ENCODE measurements at regions not wholly inside any gene's neighbourhood (a gene's known extent, or its start where the extent isn't known, plus 50 kb on each side); places are given as distances from the start of the nearest gene placed in this dataset.
A peak's percentile ranks its signal among the peaks of the same experiment; 100 is the strongest.
"Not testable (repeated sequence)": the region's sequence is repeated elsewhere in the genome, so short reads cannot be mapped to it uniquely, and the experiment has no call there.

DNA sequence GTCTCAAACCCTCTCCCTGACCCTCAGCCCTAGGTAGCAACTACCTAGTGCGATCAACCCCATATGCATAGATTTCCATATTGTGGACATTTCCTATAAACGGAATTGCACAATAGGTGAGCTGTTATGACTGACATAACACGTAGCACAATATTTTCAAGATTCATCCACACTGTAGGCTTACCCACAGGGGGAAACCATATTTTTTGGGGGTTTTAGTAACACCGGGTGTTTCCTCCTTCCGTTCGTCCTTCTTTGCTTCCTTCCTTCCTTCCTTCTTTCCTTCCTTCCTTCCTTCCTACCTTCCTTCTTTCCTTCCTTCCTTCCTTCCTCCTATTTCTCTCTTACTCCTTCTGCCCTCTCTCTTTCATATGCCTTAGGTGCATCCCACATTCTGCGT, 524.2 kb downstream of the CWH43 start:
- H3K4me2 ChIP-seq, H3K4me3 ChIP-seq, CTCF ChIA-PET, POLR2A ChIA-PET, H3K27ac ChIP-seq, ATAC-seq, H3K4me1 ChIP-seq: not testable (repeated sequence)
- FAIRE-seq (peak; percentile 18), DNase-seq (ENCODE audit: low read depth in 1 of 2, low spot score in 1 of 2) (peak; percentile 1 to 26)
- peak in 1 of 2 experiments; percentile 12; a peak in 1 of 4 replicates for TF ChIP-seq CEBPB (IDR thresholded peaks at IDR 0.05)
- peaks cover 32% of the 10 kb centered on the region for H3K9me3 ChIP-seq
- 47% methylated on average over 7 of the region's 7 CpGs for WGBS (ENCODE audit: missing lambda C conversion rate)

DNA sequence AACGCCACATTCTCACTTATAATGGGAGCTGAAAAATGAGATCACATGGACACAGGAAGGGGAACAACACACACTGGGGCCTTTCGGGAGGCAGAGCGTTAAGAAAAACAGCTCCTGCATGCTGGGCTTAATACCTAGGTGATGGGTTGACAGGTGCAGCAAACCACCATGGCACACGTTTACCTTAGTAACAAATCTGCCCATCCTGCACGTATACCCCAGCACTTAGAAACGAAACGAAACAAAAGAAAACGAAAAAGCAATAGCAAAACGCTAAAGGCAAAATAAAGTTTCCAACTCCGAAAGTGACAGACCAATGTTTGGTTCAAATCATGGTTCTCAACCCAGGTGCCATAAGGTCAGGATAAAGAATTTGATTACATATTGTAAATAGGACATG, 525.3 kb downstream of the CWH43 start:
- FAIRE-seq, CTCF ChIA-PET, ATAC-seq, H3K4me2 ChIP-seq, H3K4me3 ChIP-seq, H3K4me1 ChIP-seq, POLR2A ChIA-PET, H3K27ac ChIP-seq: not testable (repeated sequence)
- 5% methylated on average over 10 of the region's 10 CpGs for WGBS (ENCODE audit: missing lambda C conversion rate)
- DNase-seq (ENCODE audit: low read depth in 1 of 2, low spot score in 1 of 2) = peak in 1 of 2 experiments; percentile 7
- peaks cover 34% of the 10 kb centered on the region for H3K9me3 ChIP-seq

DNA sequence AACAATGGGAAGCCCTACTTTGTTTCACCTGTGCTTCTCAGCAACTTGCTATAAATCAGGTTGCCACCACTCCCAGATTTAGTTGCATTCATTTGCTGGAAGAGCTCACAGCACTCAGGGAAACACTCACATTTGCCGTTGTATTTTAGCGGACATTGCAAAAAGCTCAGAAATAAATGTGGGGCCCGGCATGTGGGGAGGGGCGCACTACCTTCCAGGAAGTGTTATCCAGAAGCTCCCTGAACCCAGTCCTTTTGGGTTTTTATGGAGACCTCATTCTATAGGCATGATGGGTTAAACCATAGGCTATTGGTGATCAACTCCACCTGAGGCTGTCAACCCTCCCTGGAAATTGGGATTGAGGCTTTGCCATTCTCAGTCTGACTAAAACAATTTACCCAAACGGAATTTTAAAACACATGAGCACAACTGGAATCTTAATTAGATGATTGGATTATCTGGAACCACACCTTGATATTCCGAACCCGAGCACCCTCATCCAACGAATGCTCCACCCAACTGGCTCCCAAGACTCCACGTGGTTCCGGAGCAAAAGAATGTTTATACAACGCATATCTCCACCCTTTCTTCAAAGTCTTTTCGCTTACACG, 525.9 kb downstream of the CWH43 start:
- H3K4me2 ChIP-seq, H3K4me3 ChIP-seq, ATAC-seq, H3K4me1 ChIP-seq, POLR2A ChIA-PET, CTCF ChIA-PET, H3K27ac ChIP-seq, FAIRE-seq: not testable (repeated sequence)
- 29% methylated on average over 13 of the region's 13 CpGs for WGBS (ENCODE audit: missing lambda C conversion rate)
- DNase-seq (ENCODE audit: low read depth in 1 of 2, low spot score in 1 of 2) = peak; percentile 0 to 7
- peaks cover 34% of the 10 kb centered on the region for H3K9me3 ChIP-seq

DNA sequence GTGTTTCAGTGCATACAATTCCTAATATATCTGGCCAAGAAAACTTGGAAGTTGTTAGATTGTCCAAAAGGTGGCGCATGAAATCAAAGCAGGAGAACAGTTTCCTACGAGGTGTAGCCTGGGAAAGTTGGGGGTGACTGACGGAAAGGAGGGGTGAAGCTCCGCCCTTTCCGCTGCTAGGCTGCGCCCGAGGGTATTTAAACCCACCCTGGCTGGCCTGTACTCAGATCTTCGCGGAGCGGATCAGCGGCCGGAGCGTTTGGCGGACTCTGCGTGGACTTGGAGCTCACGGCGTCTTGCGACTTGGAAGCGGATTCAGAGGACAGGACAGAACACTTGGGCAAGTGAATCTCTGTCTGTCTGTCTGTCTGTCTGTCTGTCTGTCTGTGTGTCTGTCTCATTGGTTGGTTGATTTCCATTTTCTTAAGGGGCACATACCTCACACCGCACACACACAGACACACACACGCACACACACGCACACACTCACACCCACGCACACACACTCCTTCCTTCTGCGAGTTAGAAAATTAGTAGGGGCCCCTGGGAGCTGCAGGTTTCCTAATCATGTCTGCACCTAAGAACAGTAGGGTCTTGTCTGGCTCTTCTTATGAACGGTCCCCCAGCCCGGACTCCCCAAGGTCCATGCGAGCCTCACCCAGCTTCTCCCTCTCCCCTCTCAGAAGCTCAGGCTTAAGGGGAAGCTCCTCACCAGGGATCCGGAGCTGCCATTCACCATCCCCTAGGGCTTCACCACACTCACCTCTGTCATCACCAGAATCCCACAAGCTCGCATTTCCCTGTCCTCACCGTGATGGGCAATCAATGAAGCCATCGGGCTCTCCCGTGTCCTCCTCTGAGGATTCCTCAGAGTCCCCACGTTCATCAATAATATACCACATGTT, 526.8 kb downstream of the CWH43 start:
- H3K27ac ChIP-seq, H3K4me1 ChIP-seq, CTCF ChIA-PET, H3K4me2 ChIP-seq, ATAC-seq, FAIRE-seq, H3K4me3 ChIP-seq, POLR2A ChIA-PET: not testable (repeated sequence)
- peak in 1 of 2 experiments; percentile 13; a peak in 1 of 5 replicates for TF ChIP-seq RAD21 (conservative IDR thresholded peaks at IDR 0.05 in 1 of 2, IDR thresholded peaks at IDR 0.05 in 1 of 2)
- peaks cover 34% of the 10 kb centered on the region for H3K9me3 ChIP-seq
- 59% methylated on average over 33 of the region's 33 CpGs for WGBS (ENCODE audit: missing lambda C conversion rate)
- peak; percentile 15 to 36 for DNase-seq (ENCODE audit: low read depth in 1 of 2, low spot score in 1 of 2)

DNA sequence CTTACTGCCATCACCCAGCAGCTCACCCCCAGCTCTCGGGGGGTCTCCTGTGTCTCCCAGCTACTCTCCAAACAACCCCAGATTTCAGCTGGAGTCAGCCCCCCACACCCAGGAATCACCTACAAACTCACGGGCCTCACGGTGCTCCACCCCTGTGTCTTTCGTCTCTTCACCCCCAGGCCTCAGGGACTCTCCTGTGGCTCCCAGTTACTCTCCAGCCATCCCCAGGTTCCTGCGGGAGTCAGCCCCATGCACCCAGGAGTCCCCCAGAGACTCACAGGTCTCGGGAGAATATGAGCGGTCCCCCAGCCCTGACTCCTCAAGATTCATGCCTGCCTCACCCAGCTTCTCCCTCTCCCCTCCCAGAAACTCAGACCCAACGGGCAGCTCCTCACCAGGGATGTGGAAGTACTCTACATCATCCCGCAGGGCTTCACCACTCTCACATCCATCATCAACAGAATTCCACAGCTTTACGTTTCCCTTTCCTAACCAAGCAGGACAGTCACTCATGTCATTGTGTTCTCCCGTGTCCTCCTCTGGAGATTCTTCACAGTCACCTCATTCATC, 527.6 kb downstream of the CWH43 start:
- H3K27ac ChIP-seq; POLR2A ChIA-PET; H3K4me2 ChIP-seq; H3K4me1 ChIP-seq; FAIRE-seq; CTCF ChIA-PET; DNase-seq (ENCODE audit: low read depth in 1 of 2, low spot score in 1 of 2); ATAC-seq; H3K4me3 ChIP-seq: not testable (repeated sequence)
- WGBS (ENCODE audit: missing lambda C conversion rate) = 9% methylated on average over 10 of the region's 11 CpGs
- peaks cover 34% of the 10 kb centered on the region for H3K9me3 ChIP-seq

DNA sequence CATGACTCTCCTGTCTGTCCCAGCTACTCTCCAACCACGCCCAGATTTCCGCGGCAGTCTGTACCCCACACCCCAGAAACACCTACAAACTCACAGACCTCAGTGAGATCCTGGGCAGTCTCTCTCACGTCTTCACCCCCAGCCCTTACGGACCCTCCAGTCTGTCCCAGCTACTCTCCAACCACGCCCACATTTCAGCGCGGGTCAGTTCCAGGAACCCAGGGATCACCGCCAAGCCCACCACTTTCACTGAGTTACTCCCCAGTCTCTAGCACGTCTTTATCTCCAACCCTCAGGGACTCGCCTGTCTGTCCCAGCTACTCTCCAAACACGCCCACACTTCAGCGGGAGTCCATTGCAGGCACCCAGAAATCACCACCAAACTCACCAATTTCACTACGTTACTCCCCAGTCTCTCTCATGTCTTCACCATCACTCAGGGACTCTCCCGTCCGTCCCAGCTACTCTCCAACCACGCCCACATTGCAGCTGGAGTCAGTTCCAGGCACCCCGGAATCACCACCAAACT, 528.2 kb downstream of the CWH43 start:
- 41% methylated on average over 18 of the region's 18 CpGs for whole genome bisulfite sequencing (ENCODE audit: missing lambda C conversion rate)
- ATAC-seq, H3K27ac ChIP-seq, H3K4me3 ChIP-seq, FAIRE-seq, H3K4me1 ChIP-seq, H3K4me2 ChIP-seq, POLR2A ChIA-PET, CTCF ChIA-PET: not testable (repeated sequence)
- peaks cover 34% of the 10 kb centered on the region for H3K9me3 ChIP-seq
- DNase-seq (ENCODE audit: low read depth in 1 of 2, low spot score in 1 of 2) = peak in 1 of 2 experiments; percentile 6

DNA sequence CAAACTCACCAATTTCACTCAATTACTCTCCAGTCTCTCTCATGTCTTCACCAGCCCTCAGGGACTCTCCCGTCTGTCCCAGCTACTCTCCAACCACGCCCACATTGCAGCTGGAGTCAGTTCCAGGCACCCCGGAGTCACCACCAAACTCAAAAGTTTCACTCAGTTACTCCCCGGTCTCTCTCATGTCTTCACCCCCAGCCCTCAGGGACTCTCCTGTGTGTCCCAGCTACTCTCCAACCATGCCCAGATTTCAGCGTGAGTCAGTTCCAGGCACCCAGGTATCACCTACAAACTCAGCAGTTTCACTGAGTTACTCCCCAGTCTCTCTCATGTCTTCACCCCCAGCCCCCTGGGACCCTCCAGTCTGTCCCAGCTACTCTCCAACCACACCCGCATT, 528.8 kb downstream of the CWH43 start:
- not testable (repeated sequence) for H3K27ac ChIP-seq, FAIRE-seq
- peaks cover 34% of the 10 kb centered on the region for H3K9me3 ChIP-seq

DNA sequence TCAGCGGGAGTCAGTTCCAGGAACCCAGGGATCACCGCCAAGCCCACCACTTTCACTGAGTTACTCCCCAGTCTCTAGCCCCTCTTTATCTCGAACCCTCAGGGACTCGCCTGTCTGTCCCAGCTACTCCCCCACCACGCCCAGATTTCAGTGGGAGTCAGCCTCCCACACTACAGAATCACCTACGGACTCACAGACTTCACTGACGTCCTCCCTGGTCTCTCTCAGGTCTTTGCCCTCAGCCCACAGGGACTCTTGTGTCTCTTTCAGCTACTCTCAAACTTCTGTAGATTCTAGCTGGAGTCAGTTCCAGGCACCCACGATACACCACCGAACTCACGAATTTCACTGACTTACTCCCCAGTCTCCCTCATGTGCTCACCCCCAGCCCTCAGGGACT, 529.2 kb downstream of the CWH43 start:
- DNase-seq (ENCODE audit: low read depth in 1 of 2, low spot score in 1 of 2); ATAC-seq; H3K4me1 ChIP-seq; H3K4me2 ChIP-seq; H3K4me3 ChIP-seq; H3K27ac ChIP-seq; FAIRE-seq; CTCF ChIA-PET; POLR2A ChIA-PET: not testable (repeated sequence)
- WGBS (ENCODE audit: missing lambda C conversion rate) = 20% methylated on average over 10 of the region's 10 CpGs
- peaks cover 34% of the 10 kb centered on the region for H3K9me3 ChIP-seq

More for the DNA sequence above, 528.8 kb downstream of the CWH43 start:
- ATAC-seq; H3K4me2 ChIP-seq; POLR2A ChIA-PET; H3K4me3 ChIP-seq; CTCF ChIA-PET; H3K4me1 ChIP-seq; DNase-seq (ENCODE audit: low read depth in 1 of 2, low spot score in 1 of 2): not testable (repeated sequence)
- 25% methylated on average over 6 of the region's 6 CpGs for WGBS (ENCODE audit: missing lambda C conversion rate)

DNA sequence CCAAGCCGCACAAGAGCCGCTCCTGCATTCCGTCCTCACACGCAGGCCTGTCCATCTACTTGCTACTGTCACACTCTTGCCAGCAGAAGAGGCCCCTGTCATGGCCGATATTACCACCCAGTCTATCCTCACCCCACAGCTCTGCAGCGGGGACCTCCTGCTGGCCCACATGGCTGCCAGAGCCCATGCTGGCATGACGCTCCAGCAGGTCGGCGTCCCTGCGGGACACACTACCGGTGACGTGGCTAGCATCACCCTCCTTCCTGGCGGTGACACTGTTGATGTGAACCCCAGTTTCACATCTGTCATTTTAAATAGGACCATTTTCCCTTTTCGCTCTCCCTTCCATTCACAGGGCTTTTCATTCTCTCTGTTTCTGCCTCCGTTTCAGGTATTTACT, 530.0 kb downstream of the CWH43 start:
- DNase-seq (ENCODE audit: low read depth in 1 of 2, low spot score in 1 of 2); H3K4me3 ChIP-seq; CTCF ChIA-PET; H3K4me1 ChIP-seq; POLR2A ChIA-PET; ATAC-seq; FAIRE-seq; H3K4me2 ChIP-seq; H3K27ac ChIP-seq: not testable (repeated sequence)
- WGBS (ENCODE audit: missing lambda C conversion rate) = 50% methylated on average over 15 of the region's 15 CpGs
- H3K9me3 ChIP-seq = peaks cover 30% of the 10 kb centered on the region

Data from A549 (cell line).